HG03045 (cell line): ENCODE measurements at regions not wholly inside any gene's neighbourhood (a gene's known extent, or its start where the extent isn't known, plus 50 kb on each side); places are given as distances from the start of the nearest gene placed in this dataset.
A peak's percentile ranks its signal among the peaks of the same experiment; 100 is the strongest.

Source experiments
- ATAC-seq: cut with Tn5 transposase; IDR thresholded peaks from one replicate; pipeline ENCODE4 v1.9.1; 2021; ENCODE audit warnings: mild to moderate bottlenecking, moderate library complexity; ENCODE audit not compliant: unreplicated experiment

DNA sequence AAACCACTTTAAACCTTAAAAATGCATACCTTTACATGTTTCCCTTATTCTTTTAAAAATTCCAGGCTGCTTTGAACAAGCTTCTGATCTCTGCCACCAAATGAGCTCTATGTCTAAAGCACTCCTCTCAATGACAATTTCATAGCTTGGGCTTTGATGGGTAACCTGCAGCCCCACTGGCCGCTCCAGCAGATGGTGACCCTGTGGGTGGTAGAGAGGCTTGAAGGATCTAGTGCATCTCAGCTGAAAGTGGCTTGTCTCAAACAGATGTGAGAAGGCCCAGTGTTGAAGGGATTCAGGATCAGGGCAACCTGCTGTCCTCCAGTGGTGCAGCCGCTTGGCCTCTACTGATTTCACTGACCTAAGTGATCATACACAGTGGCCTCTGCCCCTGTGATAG, 84.7 kb upstream of the IRF2BP2 start:
- ATAC-seq: no peak

DNA sequence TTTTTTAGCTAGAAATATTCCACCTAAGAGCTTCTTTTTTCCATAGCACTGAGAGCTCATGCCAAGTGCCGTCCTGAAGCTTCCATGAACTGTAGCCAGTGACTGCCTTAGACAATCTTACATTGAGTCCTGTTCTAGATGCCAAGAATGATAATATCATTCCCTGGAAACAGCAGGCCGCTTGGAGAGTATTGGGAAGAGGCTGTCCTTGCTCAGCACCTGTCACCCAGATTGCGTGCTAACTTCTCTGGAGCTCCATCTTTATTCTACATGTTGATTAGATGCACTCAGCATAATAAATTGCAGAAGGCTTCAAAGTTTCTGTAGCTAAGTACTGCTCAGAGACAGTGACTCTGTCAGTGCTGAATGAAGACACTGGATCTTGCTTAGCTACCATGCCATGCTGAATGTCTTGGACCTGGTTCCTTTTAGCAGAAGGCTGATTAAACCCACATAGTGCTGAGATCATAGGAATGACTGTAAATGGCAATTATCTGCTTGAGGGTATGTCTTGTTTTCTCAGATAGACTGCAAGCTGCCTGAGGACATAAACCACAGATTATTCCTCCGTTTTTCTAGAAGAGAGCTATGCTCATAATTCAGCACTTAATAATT, 83.1 kb upstream of the IRF2BP2 start:
- ATAC-seq: no peak

GRCh38 chr1:234691567-234691966, 81.6 kb upstream of the IRF2BP2 start:
- no peak for ATAC-seq

DNA sequence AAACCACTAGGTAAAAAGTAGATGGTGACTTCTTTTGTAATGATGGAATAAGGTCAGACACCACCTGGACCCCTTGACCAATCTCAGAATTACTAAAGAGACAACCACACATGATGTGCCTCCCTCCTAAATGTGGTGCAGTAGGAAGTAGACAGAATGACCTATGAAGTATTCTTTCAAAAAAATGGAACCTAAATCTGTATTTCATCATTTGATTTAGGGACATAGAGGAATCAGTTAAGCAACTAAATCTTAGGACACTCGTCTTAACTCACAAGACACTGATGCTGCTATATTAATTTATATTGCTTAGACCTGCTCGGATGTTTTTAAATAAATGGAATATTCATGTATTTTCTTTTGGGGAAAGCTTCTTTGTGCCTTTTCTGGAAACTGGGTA, 80.9 kb upstream of the IRF2BP2 start:
- ATAC-seq: no peak

GRCh38 chr1:234689236-234689635, 79.3 kb upstream of the IRF2BP2 start:
- no peak for ATAC-seq

GRCh38 chr1:234687011-234687410, 77.0 kb upstream of the IRF2BP2 start:
- ATAC-seq: no peak

- no peak for ATAC-seq
Observed at GRCh38 chr1:234686035-234686434, 76.1 kb upstream of the IRF2BP2 start.

DNA sequence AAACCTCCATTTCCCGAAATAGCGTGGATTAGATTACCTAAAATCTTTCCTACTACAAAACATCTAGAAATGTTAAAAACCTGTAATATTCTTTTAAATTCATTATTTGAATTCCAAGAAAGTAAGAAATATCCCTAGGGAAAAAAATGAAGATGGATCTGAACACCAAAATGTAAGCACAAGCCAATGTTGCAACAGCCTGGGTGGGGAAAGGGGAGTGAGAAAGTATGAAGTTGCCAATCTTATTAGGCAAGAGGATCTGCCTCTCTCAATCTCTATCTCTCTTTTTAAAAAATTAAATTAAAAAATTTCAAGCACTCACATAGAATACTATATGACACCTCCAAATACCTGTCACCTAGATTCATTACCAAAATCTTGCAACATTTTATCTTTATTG, 74.9 kb upstream of the IRF2BP2 start:
- no peak for ATAC-seq

DNA sequence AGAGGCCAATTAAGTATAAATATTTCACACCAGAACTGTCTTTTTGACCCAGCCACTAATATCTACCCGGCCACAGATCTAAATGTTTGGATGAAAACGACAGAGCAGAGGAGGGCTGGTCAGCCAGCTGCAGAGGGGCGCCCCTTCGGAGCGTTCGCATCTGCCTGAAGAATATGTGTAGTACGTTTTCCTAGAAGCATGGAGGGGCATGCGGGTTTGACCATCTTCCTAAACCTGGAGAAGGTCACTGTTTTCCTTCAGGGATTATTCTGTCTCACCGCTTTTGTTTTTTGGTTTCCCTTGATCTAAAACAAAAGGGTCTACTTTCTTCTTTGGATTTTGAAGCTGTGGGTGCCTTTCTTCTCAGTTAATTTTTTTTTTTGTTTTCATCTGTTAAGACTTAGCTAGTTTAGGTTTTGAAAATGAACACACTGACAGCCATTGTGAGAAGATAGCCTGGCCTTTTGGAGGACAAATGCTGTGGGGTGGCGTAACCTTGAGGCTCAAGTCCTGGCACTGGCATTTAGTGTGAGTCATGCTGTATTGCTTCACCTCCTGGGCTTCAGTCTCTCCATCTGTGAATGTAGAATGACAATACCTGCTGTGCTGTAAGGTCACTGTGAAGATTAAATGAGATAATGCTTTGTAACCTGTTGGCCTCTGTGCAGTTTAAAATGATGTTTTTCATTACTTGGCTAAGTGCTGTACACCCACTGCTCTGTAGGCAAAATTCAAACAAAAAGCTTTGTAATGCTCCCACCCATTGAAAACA, 74.1 kb upstream of the IRF2BP2 start:
- no peak for ATAC-seq

DNA sequence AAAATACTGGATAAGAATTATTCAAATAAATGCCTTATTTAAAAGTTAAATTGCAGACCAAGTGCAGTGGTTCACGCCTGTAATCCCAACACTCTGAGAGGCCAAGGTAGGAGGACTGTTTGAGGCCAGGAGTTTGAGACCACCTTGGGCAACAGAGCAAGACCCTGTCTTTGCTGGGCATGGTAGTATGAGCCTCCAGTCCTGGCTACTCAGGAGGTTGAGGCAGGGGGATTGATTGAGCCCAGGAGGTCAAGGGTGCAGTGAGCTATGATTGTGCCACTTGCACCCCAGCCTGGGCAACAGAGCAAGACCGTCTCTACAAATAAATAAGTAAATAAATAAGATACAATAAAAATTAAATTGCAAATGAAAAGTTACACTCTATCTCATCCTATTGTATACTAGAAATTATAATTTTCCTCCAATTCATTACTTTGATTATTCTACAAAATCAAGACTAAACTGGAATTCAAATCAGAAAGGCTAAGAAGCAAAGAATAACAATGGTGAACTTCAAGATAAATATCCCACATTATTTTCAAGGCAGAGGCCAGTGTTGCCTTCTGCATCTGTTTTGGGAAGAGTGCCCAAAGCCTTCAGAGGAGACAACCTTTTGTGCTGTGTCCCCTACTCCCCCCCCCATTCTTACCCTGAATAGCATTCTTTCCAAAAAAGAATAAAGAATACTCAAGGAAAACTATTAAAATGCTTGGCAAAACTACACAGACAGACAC, 73.3 kb upstream of the IRF2BP2 start:
- ATAC-seq: no peak

GRCh38 chr1:234681990-234682389, 72.0 kb upstream of the IRF2BP2 start:
- no peak for ATAC-seq

GRCh38 chr1:234681065-234681464, 71.1 kb upstream of the IRF2BP2 start:
- no peak for ATAC-seq

DNA sequence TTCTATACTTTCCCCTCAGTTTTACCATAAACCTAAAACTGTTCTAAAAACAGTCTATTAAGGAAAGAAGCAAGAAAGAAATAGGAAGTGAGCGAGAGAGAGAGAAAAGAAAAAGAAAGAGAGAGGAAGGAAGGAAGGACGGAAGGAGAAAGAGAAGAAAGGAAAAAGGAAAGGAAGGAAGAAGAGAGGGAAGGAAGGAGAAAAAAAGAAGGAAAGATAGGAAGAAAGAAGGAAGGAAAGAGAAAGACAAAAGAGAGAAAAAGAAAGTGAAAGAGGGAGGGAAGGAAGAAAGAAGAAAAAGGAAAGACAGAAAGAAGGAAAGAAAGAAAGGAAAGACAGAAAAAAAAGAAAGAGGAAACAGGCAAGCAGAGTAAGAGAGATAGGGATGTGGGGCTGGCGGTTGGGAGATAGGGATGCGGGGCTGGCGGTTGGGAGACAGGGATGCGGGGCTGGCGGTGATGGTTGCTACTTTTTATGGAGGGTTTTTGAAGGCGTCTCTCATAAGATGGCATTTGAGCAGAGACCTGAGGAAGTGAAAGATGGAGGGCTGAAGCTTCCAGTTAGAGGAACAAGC, 70.4 kb upstream of the IRF2BP2 start:
- ATAC-seq: no peak

GRCh38 chr1:234676103-234676594, 66.2 kb upstream of the IRF2BP2 start:
- ATAC-seq: peak; percentile 80

DNA sequence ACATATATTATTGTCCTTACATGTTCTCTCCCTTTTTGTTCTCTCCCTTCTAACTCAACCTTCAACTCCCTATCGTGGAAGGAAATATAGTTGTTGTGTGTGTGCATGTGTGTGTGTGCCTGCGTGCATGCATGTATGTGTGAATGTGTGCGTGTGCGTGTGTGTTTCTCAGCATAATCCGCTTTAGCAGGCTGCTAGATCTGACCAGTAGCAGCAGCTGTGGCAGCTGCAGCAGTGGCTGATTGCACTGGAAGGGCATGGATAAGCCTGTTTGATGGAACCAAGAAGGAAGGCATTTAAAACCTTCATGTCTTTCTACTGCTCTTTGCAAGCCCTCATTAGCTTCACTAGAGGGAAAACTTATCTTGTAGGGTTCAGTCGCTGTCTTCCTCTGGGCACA, 65.6 kb upstream of the IRF2BP2 start:
- ATAC-seq: no peak

GRCh38 chr1:234675006-234675405, 65.0 kb upstream of the IRF2BP2 start:
- ATAC-seq: no peak

GRCh38 chr1:234674218-234674815, 64.3 kb upstream of the IRF2BP2 start:
- ATAC-seq: no peak

DNA sequence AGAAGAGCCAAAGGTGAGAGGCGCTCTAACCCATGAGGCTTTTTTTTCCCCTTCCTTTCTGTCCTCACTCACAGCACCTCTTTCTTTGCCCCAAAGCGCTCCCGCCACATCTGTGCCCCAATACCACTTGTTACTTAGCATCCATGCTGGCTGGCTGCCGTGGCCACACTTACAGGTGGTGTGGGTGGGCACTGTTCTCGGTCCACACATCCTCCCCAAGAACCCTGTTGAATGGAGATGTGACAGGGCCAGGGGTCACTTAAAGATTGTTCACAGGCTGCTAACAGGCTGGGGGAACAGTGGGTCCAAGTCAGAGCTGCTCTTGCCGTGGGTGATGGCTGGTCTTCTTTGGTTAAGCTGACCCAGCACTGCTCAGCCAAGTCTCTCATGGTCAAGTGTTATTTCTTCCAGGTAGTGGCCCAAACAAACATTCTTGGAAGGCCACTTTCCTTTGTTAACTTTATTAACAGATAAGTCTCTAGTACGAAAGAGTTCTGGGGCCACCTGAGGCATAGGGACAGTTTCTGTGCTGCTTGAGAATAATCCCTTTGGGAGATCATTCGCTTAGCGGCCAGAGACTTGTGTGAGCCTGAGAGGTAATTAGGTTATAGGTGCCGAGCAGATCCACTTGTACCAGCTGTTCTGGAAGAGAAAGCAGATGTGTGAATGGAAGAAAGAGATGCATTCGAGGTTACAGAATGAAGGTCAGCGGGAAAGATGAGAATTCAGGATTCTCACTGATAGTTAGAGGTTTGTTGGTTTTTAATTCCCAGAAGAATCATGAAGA, 62.6 kb upstream of the IRF2BP2 start:
- no peak for ATAC-seq

DNA sequence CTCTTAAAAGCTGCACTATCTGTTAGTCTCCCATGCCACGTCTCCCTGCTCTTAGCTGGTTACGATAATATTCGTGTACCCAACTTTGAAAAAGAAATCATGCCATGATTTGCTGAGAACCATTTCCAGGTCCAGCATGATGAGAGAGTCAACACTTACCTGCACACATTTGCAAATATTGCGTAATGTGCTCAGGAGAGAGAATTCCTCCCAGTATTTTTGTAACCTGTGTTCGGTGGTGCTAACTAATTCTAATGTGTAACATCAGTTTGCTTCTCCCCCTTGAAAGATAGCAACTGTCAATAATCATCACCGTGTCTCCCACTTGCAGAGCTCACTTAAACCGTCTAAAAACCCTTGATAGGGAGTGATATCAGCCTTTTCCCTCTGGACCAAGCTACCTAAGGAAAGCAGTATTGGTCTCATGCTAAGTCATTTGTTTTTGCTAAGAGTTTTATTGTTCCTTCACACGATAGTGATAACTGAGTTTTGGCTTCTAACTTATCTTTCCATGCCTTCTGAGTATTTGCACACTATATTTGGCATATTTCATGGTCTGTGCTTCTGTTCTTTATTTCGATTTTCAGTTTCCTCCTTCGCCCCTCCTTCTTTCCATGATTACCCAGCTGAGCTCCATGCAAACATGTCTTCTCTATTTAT, 61.1 kb upstream of the IRF2BP2 start:
- no peak for ATAC-seq

DNA sequence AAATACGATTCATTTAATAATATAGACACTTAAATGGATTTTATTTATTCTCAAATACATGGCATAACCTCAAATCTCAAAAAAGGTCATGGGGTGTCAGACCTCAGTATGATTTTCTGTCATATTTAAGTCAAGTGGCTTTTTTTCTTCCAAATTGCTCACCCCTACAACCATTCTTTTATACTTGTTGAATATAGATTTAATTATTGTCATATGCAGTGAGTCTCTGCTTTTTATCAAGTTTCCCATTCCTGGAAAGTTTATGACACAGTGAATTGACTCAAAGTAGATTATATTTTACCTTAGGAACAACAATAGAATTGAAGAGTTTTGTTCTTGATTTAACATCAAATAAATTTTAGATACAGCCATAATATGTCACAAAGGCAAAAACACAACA, 59.5 kb upstream of the IRF2BP2 start:
- ATAC-seq: no peak
